HG03442 (cell line): ENCODE measurements at regions not wholly inside any gene's neighbourhood (a gene's known extent, or its start where the extent isn't known, plus 50 kb on each side); places are given as distances from the start of the nearest gene placed in this dataset.
"Not testable (repeated sequence)": the region's sequence is repeated elsewhere in the genome, so short reads cannot be mapped to it uniquely, and the experiment has no call there.

Source experiments
- ATAC-seq: cut with Tn5 transposase; IDR thresholded peaks from one replicate; pipeline ENCODE4 v1.9.1; 2021; ENCODE audit warnings: mild to moderate bottlenecking, moderate library complexity; ENCODE audit not compliant: unreplicated experiment

GRCh38 chr2:224263571-224264043 is 138.3 kb downstream of the FAM124B start:
- ATAC-seq = no peak

- ATAC-seq = no peak
These were observed 140.6 kb downstream of the FAM124B start for GRCh38 chr2:224261326-224261725.

GRCh38 chr2:224260372-224261020 is 141.4 kb downstream of the FAM124B start:
- no peak for ATAC-seq

- ATAC-seq = no peak
These were observed 142.1 kb downstream of the FAM124B start for GRCh38 chr2:224259831-224260230.

GRCh38 chr2:224258059-224258458 is 143.8 kb downstream of the FAM124B start:
- ATAC-seq = no peak

GRCh38 chr2:224257156-224257555 is 144.8 kb downstream of the FAM124B start:
- ATAC-seq = no peak

GRCh38 chr2:224253464-224253863 is 148.4 kb downstream of the FAM124B start:
- ATAC-seq = no peak

GRCh38 chr2:224252631-224253030 is 149.3 kb downstream of the FAM124B start:
- no peak for ATAC-seq

GRCh38 chr2:224248944-224249371 is 152.9 kb downstream of the FAM124B start:
- no peak for ATAC-seq

- ATAC-seq = no peak
These were observed 159.3 kb downstream of the FAM124B start for GRCh38 chr2:224242561-224242960.

GRCh38 chr2:224241812-224242211 is 160.1 kb downstream of the FAM124B start:
- no peak for ATAC-seq

GRCh38 chr2:224241001-224241400 is 160.9 kb downstream of the FAM124B start:
- no peak for ATAC-seq

- no peak for ATAC-seq
These were observed 177.9 kb downstream of the FAM124B start for GRCh38 chr2:224223851-224224555.

- ATAC-seq = no peak
These were observed 178.9 kb downstream of the FAM124B start for GRCh38 chr2:224222974-224223373.

GRCh38 chr2:224222291-224222690 is 179.6 kb downstream of the FAM124B start:
- no peak for ATAC-seq

GRCh38 chr2:224221455-224221913 is 180.4 kb downstream of the FAM124B start:
- ATAC-seq = no peak

GRCh38 chr2:224220586-224221255 is 181.2 kb downstream of the FAM124B start:
- no peak for ATAC-seq

- no peak for ATAC-seq
These were observed 180.7 kb upstream of the SERPINE2 start for GRCh38 chr2:224219781-224220180.

- no peak for ATAC-seq
These were observed 178.9 kb upstream of the SERPINE2 start for GRCh38 chr2:224217962-224218347.

GRCh38 chr2:224217233-224217961 is 178.3 kb upstream of the SERPINE2 start:
- ATAC-seq = no peak

- not testable (repeated sequence) for ATAC-seq
These were observed 176.5 kb upstream of the SERPINE2 start for GRCh38 chr2:224215611-224216010.
